ENCODE measurements at regions not wholly inside any gene's neighbourhood (a gene's known extent, or its start where the extent isn't known, plus 50 kb on each side); places are given as distances from the start of the nearest gene placed in this dataset.

DNA sequence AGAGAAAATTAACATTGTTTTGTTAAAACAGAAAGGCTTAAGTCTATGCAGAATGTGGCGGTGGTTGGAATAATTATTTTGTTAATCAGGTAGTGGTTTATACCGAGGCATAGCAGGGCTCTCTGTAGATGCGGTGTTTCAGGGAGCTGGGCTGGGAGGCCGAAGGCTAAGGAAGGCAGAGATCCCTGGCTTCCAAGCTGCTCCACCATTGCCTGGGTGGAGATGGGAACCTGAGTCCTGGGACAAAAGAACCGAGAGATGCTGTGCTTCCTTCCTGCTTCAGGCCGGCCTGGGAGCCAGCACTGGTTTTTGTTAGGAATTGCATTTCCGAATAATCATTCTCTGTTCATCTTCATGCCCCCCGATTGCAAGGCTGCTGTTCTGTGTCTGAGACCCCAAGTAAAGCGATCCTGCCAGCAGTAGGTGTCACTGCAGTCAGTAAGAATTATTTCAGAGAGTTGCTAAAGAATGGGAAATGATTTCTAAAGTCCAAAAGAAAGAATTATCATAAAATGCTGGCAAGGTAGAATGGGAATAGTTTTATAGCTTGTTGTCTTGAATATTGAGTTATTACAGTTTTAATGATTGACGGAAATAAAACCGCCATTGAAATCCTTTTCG, 824.9 kb downstream of the GALR1 start:
- TF ChIP-seq, protein P1, sequence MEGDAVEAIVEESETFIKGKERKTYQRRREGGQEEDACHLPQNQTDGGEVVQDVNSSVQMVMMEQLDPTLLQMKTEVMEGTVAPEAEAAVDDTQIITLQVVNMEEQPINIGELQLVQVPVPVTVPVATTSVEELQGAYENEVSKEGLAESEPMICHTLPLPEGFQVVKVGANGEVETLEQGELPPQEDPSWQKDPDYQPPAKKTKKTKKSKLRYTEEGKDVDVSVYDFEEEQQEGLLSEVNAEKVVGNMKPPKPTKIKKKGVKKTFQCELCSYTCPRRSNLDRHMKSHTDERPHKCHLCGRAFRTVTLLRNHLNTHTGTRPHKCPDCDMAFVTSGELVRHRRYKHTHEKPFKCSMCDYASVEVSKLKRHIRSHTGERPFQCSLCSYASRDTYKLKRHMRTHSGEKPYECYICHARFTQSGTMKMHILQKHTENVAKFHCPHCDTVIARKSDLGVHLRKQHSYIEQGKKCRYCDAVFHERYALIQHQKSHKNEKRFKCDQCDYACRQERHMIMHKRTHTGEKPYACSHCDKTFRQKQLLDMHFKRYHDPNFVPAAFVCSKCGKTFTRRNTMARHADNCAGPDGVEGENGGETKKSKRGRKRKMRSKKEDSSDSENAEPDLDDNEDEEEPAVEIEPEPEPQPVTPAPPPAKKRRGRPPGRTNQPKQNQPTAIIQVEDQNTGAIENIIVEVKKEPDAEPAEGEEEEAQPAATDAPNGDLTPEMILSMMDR (conservative IDR thresholded peaks at IDR 0.05; ENCODE audit: low read depth, low read length) = no peak
- no peak for TF ChIP-seq EZH2 (IDR thresholded peaks at IDR 0.05; ENCODE audit: borderline replicate concordance, low read depth, low read length, poor library complexity, severe bottlenecking)
